Upper lobe of left lung (tissue), 4 donors: ENCODE measurements at regions not wholly inside any gene's neighbourhood (a gene's known extent, or its start where the extent isn't known, plus 50 kb on each side); places are given as distances from the start of the nearest gene placed in this dataset.

Experiments used
- EP300 ChIP-seq, 4 donors: sonication (generic); formaldehyde crosslinking; IDR thresholded peaks; one replicate each; pipeline ENCODE4 v1.5.1; 2017; ENCODE audit warnings: antibody characterized with exemption in 4 of 4, control low read depth in 2 of 4
- POLR2A ChIP-seq, 4 donors: fragments of 450-650 bp; IDR thresholded peaks; one replicate each; pipeline ENCODE4 v1.5.1; 2016 to 2017; ENCODE audit warnings: antibody characterized with exemption in 4 of 4, mild to moderate bottlenecking in 2 of 4
- TF ChIP-seq, protein P1 (sequence below), 6 experiments: fragments of 450-650 bp in 4 of 6; fragments of 200-600 bp in 2 of 6; sonication (generic) in 2 of 6; IDR thresholded peaks; one replicate each; pipeline ENCODE4 v1.5.1; 2016 to 2019; ENCODE audit warnings: antibody characterized with exemption in 6 of 6

DNA sequence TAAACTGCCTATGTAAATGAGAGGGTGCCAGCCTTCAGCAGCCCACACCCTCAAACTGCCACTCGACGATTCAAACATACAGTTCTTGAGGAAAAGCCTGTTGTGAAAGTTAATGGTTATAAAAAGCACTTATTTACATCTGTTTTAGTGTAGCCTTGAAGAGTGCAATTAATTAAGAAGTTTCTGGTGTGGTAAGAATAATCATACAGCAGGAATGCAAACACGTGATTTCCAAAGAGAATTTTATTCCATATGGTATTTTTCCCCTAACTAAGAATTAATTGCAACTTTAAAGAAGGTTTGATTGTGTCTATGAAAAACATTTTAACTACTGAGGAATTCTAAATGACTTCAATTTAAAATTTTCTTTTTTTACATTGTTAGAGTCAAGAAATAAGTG lies 176.3 kb upstream of the PITX2 start:
- TF ChIP-seq, protein P1, sequence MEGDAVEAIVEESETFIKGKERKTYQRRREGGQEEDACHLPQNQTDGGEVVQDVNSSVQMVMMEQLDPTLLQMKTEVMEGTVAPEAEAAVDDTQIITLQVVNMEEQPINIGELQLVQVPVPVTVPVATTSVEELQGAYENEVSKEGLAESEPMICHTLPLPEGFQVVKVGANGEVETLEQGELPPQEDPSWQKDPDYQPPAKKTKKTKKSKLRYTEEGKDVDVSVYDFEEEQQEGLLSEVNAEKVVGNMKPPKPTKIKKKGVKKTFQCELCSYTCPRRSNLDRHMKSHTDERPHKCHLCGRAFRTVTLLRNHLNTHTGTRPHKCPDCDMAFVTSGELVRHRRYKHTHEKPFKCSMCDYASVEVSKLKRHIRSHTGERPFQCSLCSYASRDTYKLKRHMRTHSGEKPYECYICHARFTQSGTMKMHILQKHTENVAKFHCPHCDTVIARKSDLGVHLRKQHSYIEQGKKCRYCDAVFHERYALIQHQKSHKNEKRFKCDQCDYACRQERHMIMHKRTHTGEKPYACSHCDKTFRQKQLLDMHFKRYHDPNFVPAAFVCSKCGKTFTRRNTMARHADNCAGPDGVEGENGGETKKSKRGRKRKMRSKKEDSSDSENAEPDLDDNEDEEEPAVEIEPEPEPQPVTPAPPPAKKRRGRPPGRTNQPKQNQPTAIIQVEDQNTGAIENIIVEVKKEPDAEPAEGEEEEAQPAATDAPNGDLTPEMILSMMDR (IDR thresholded peaks at IDR 0.05): no peak
- no peak for TF ChIP-seq POLR2A (IDR thresholded peaks at IDR 0.05)
- no peak for TF ChIP-seq EP300 (IDR thresholded peaks at IDR 0.05)
